NCI-H82 (cell line): ENCODE measurements at regions not wholly inside any gene's neighbourhood (a gene's known extent, or its start where the extent isn't known, plus 50 kb on each side); places are given as distances from the start of the nearest gene placed in this dataset.
"Not testable (repeated sequence)": the region's sequence is repeated elsewhere in the genome, so short reads cannot be mapped to it uniquely, and the experiment has no call there.

Experiments
- DNase-seq: peaks from one replicate; lab custom pipeline; 2025; lab: John Stamatoyannopoulos, UW

DNA sequence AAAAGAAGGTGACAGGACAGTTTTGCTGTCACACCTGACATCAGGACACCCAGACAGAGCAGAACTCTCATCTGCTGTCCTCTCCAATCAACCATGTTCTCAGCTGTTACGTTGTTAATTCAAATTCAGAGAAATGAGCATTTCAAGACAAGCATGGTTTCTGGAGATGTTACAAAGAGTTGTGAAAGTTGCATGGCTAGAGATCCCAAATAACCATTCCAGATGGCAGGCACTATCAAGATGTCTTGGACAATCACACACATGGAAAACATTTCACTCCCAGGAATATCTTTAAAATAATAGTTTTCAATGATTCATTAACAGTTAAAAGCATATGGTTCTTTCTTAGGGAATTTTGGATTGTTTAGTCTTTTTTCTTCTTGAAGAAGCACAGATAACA is 533.1 kb downstream of the AGTPBP1 start:
- no peak for DNase-seq

DNA sequence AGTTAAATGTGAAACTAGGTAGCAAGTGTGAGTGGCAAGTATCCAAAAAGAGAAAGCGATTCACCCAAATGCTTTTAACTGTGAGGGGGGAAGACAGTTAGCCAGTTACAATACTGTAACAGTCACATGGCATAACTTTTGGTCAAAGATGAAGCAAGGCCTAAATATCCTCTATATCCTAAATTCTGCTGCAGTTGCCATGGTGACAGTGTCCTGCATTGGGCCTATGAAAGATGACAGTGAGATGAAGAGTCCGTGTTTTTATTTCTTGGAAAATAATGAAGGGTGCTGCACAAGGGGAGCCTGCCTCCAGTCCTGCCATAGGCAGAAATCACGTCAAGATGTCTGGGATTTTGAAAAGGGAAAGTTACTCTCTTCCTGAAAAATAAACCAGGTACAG is 534.6 kb downstream of the NTRK2 start:
- no peak for DNase-seq

DNA sequence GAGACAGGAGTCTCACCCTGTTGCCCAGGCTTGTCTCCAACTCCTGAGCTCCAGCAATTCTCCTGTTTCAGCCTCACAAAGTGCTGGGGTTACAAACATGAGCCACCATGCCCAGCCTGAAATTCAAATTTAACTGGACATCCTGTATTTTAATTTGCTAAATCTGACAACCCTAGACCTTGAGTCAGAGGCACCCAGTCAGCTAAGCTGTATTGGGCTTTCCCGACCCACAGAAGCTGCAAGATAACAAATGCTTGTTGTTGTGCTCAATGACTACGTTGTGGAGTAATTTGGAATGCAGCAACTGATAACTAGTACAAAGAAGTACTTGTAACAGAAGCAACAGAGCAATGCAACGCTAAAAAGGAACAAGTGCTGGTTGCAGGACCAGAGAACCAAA is 533.1 kb downstream of the NTRK2 start:
- no peak for DNase-seq

DNA sequence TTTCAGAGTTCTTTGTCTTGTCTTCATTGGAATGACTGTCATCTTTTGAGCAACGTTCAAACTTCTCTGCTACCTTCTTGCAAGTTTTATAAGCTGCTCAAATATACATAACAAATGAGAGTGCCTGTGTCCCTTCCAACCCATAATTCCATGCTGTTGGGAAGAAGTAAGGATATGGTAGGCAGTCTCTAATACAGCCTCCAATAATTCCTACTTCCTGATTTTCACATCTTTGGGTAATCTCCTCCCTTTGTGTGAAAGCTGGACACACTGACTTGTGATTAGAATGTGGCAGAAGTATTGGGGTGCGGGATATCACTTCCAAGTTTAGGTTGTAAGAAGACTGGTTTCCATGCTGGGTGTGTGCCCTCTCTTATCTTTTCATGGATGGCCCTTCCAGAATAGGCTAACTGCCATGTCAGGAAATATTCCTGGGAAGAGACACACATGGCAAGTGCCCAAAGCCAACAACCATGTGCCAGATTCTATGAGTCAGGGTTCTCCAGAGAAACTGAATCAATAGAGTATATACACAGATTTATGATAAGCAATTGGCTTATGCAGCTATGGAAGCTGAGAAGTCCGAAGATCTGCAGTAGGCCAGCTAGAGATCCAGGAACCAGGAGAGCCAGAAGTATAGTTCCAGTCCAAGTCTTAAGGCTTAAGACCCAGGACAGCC is 531.3 kb downstream of the NTRK2 start:
- no peak for DNase-seq

DNA sequence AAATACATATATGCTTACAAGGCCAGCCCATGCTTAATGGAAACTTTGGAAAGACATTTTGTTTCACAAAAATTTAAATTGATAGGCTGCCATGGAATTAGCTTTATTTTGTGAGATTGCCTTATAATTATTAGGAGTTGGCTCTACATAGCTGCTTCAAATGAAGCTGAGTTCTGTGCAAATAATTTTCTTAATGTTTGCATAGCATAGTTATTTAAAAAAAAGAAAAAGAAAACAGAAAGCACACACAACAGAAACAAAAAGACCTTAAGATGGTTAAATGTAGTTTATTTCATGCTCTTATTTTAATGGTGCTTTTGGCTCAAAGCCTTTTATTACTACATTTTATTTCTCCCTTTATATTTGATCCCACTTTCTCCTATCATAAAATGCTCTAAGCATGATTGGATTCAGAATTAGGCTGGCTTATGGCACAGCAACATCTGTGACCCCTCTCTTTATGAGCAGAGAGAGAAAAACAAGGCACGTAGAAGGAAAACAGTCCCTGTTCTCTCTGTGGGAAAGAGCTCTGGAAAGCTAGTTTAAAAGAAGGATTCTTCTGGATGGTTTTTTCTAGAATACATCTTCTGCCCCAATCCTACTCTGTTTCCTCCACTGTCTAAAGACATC is 530.5 kb downstream of the NTRK2 start:
- DNase-seq, result peak; percentile 78

DNA sequence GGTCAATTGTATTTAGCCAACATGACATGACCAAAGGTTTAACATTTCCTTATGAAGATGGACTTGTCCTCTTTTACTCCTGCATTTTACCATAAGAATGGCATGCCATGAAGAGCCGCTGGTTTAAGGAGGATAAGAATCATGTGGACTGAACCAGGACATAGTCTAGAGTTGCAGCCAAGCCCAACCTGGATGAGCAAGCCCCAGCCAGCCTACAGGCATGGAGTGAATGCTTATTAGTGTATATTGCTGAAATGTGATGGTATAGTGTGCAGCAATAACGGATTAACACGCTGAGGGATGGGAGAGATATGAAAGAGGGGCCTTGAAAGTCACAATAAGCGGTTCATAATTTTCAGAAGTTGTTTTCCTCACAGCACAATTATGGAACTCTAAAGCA is 523.2 kb downstream of the NTRK2 start:
- DNase-seq, result no peak

DNA sequence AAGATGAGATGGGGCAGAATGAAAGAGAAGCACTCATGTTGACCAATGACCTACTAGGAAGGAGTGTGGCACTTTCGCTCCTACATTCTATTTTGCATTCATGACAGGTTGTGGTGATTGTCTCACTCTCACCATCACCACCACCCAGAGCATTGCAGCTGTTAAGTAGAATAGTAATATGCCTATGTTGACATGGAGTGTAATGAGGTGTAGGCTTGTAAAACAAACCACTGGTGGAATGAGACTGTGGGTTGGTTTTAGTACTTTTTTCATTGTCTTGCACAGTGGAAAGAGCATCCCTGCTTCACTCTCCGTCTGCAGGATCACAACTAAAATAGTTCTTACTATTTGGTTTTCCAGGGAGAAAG is 516.7 kb downstream of the NTRK2 start:
- DNase-seq, result no peak

DNA sequence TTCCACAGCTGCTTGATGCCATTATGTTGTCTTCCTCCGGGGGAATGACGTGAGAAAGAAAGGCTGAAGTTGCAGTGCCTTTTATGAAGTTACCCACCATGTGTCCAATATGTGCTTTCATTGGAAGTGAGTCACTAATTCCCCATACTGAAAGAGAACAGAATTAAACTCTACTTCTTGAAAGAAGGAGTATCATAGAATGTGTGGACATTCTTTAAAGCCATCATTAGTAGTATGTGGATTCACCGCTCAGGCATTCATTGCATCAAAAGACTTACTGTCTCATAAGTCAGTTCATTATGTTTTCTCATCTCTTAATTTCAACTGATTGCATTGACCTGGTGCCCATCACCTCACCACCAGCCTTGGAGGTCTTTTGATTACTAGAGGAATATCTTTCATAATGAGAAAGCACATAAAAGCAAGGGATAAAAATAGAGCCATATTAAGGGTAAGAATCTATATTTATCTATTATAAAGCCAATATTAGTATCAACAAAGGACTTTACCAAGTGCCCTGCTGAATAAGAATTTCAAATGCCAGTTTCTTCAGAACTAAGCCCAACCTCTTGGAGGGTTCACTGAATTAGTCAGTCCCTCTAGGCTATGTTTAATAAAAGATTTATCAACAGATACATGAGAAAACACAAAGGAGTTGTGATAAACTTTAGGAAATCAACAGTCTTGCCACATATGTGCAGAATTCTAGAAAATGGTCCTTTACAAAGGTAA is 516.1 kb downstream of the NTRK2 start:
- DNase-seq, result no peak

DNA sequence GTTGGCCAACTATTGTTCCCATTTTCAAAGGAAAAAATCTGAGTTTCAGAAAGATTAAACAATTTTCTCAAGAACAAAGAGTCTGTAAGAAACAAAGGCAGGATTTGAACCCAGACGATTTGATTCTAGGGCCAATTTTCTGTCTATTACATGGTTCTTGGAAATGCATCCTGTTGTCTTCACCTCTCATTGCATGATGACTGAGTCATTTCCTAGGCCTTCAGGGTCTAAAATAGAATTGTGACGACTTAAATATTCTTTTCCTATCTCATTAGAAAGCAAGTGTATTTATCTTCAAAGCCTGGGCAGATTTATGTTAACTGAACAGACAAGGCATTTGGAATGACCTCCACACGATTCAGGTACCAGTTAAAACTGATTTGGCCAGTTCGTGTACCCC is 512.9 kb downstream of the NTRK2 start:
- no peak for DNase-seq

DNA sequence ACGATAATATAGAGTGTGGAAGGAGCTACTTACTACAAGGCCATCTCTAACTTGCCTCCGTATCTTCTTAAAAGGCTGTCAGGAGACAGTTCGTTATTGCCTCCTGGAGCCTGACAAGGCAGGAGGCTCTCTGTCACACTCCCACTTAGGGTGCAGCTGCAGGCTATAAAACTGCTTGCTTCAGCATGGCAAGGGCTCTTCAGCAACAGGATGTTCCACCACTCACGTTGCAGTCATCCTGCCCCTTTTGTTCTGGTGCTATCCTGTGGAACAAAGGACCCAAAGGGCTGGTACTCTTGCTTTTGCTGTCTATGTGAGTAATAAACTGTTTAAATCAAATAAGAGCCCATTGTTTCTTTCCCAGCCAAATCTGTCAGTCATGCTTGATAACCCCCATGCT is 508.9 kb downstream of the NTRK2 start:
- peak; percentile 30 for DNase-seq

DNA sequence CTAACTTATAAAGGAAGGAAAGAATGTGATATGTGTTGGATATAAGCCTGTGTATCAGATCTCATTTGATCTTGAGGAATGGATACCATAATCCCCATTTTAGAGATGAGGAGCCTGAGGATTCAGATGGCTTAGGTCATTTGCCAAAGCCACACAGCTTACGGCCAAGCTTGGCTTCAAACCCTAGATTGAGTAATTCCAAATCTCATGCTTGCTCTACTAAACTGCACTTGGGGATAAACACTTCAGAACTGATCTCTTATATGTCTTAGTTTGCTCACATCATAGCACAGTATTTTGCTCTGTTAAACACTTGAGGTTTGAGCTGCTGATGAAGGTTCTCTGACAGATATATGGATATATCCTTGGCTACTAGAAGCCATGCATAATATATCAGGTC is 504.4 kb downstream of the NTRK2 start:
- DNase-seq, result peak; percentile 67

DNA sequence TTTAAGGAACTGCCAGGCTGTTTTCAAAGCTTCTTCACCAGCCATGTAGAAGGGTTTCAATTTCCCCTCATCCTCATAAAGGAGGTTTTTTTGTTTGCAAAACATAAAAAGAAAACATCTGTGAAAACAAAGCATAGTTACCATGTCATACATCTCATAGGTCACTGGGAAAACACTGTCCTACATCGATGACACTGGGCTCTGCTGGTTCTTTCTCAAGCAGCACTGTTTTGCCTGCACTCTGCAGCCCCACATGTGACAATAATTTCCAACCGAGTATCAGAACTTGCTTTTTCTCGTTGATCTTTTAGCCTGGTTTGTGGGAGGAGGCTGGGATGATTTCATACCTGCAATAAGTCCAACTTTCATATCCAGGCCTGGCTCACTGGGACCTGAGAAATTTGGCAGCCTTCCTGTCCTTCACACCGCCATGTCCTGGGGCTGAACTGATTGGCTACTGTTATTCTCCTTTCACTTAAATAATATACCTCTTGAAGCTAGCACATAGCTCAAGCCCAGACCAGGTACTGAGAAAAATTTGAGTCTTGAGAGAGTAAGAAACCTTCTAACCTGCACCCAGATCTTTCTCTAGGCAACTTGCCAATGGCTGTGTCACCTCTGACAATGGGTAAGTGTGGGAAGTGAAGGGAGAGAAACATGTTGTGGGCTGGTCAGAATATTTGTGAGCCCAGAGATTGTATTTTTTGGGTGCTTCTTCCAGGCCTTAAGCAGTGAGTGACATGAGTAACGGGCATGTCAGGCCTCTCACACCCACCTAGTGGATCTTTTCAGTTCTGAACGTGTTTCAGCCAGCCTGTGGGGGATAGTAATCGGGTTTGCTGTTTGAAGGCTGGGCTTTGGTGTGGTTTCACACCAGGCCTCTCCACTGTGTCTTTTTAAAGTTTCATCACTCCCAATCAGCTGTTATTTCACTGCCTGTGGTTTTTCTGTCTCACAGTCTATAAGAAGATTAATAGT is 502.8 kb downstream of the NTRK2 start:
- peak; percentile 75 for DNase-seq

DNA sequence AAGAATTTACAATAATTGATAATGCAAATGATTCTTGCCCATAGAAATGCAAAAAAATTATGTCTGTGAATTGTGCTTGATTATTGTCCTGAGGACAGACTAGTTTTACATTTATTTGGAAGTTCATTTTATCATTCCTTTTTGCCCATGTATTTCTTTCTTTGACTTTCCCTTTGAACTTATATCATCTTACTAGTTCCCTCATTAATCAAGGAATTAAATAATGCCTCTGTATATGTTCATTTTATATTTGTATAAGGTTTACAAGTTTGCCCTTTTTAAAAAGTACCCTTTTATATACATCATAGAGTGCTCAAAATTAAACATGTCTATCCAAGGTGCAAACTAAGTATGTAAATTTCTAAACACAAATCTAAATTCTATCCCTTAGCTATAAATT is 501.6 kb downstream of the NTRK2 start:
- no peak for DNase-seq

DNA sequence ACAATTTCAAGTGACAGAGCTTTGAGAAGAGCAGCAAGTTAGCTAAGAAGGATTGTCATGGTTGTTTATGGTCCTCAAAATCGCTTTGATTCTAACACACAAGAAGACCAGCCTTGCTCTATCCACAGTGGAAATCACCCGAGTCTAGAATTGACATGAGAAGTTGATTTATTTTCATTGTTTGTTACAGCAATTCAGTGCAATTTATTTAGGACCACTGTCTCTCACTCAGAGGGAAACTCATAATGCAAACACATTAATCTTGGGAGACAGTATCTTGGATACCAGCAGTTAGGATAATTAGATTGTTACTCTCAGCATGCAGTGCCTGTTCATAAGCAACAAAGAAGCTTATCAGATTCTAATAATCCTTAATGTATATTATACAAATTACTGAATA is 498.9 kb downstream of the NTRK2 start:
- DNase-seq, result peak; percentile 36

DNA sequence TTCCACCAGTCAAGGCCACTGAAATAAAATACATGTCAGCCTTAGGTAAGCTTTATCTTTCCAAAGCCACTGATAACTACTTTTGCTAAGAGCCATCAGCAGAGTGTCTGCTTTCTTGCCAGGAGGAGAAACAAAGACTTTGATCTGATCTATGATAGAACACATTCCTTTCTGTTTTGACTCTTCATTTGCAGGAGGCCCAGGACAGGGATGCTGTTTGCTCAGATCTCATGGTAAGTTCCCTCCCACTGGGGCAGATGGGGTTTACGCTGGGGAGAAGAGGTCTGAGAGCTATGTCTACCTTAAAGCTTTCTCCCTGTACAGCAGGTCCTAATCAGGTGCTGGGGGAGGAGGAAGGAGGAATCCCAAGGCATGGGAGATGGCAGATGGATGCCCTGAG is 497.6 kb downstream of the NTRK2 start:
- peak; percentile 45 for DNase-seq

DNA sequence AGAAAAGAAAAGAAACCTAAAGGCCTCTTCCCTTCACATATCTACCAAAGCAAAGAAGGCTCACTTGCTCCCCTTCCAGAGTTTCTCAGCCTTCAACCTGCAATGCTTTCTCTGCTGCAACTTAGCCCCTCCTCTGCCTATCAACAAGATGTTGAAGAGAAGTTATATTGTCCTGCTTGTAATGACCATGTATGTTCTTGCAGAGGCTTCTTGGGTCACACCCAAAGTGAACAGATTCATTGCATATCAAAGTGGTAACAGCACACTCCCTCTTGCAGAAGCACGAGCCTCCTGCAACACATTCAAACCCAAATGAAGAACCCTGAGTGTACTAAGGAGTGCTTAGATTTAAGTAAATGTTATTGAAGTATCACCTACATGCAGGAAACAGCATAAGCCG is 494.3 kb downstream of the NTRK2 start:
- DNase-seq, result no peak

DNA sequence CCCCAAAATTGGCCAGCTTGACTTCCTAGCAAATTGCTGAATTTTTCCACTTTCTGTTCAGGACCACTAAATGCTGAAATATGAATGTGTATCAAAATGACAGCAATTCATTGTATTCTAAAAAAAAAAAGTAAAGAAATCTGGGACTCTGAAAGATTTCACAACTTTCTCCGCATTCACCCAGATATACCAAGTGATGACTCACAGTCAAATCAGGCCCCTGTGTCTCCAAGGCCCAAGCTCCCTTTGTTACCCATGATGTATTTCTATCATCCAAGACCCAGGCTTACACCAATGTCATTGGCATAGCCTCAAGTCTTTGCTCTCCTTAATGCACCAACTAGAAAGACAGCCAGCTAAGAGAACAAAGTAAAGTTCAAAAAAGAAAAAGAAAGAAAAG is 493.9 kb downstream of the NTRK2 start:
- no peak for DNase-seq

DNA sequence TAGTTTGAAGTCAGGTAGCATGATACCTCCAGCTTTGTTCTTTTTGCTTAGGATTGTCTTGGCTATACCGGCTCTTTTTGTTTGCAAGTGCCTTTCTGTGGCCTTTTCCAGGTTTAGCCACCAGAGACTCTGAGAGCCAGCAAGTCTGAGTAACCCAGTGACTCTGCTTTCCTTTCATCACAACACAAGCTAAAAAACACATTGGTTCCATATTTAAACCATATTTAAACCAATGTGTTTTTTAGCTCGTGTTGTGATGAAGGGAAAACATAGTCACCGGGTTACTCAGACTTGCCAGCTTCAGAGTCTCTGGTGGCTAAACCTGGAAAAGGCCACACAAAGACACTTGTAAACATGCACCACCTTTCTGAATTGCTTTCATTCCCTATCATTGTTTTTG is 493.3 kb downstream of the NTRK2 start:
- no peak for DNase-seq

DNA sequence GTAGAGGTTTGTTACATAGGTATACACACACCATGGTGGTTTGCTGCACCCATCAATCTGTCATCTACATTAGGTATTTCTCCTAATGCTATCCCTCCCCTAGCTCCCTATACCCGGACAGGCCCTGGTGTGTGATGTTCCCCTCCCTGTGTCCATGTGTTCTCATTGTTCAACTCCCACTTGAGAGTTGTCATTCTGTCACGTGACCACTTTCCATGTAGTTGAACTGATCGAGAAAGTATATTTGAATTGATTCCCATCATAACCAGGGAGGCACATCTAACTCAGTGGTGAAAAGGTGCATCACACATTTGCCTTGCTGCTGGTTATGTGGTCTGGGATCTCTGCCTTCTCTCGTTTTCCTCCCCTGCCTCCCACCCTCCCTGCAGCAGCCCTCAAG is 491.4 kb downstream of the NTRK2 start:
- not testable (repeated sequence) for DNase-seq

DNA sequence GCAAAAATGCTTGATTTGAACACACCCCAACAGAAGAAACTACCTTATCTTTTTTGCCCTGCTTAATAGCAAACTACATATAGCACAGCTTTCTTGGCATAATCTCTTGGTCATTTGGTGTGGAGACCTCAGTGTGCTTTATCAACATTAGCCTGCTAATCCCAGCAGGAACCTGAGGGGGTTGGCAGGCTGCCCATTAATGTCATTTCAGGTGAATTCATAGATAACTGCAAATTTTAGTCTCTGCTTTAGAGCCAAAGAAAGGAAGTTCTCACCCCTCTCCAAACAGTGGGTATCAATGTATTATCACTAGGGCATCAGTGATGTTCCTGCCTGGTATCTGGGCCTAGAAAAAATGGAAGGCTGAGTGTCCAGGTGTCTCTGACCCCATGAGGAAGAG is 489.0 kb downstream of the NTRK2 start:
- DNase-seq, result peak; percentile 67

DNA sequence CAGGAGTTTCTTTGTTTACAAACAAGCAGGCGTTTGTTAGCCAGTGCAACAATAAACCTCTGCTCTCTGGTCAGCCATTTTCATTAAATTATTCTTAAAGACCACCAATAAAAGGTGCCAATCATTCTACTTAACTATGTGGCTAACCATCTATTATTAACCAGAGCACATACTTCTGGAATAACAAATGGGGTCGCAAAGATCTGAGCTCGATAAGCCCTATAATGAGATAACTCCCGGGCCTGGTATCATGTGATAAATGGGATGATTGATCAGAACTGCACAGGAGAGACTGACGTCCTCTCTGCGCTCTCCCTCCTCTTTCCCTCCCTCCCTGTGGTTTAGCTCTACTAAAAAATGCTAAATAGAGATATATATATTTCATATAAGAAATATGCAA is 488.2 kb downstream of the NTRK2 start:
- DNase-seq, result peak; percentile 93

DNA sequence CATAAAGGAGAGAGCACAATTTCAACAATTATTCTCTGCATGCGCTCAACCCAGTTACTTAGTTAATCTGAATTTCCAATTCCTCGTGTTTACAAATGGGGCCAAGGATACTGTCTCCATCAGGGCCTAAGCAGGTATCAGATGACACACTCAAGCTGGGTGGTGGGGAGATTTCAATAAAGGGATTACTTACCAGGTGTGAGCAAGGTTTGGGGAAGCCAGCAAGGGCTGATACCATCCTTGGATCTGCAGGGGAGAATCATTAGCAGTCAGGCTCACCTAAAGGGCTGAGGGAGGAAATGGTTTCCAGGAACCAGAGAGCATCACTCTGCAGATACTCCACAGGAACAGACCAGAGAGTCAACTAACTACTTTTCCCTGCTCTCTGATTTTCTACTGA is 487.1 kb downstream of the NTRK2 start:
- DNase-seq, result peak; percentile 92
